Colonic mucosa (tissue), 4 donors: ENCODE measurements at regions not wholly inside any gene's neighbourhood (a gene's known extent, or its start where the extent isn't known, plus 50 kb on each side); places are given as distances from the start of the nearest gene placed in this dataset.

Experiments
- DNase-seq: peaks from one replicate; pipeline ENCODE4 v3.0.0-alpha.2; 2020
- H3K27ac ChIP-seq: fragments of 200-600 bp; one replicate; pipeline ENCODE4 v1.8.0; 2021
- H3K27me3 ChIP-seq: fragments of 200-600 bp; one replicate; pipeline ENCODE4 v1.8.0; 2021
- H3K36me3 ChIP-seq: fragments of 200-600 bp; one replicate; pipeline ENCODE4 v1.8.0; 2021
- H3K4me1 ChIP-seq: fragments of 200-600 bp; one replicate; pipeline ENCODE4 v1.8.0; 2021; ENCODE audit warnings: mild to moderate bottlenecking
- H3K4me3 ChIP-seq: fragments of 200-600 bp; one replicate; pipeline ENCODE4 v1.8.0; 2021
- H3K9ac ChIP-seq, 2 donors: one replicate each; pipeline ENCODE4 v1.7.0; 2013; ENCODE audit warnings: control low read depth in 2 of 2, low read depth in 2 of 2, low read length in 2 of 2
- H3K9me3 ChIP-seq: fragments of 200-600 bp; one replicate; pipeline ENCODE4 v1.8.0; 2021
- CTCF ChIP-seq: fragments of 200-600 bp; IDR thresholded peaks from one replicate; pipeline ENCODE4 v1.8.0; 2022; ENCODE audit warnings: antibody characterized with exemption, mild to moderate bottlenecking
- intact Hi-C: fragments of 100-400 bp; cut with DNase I; formaldehyde crosslinking; loops from one replicate; pipeline ENCODE4 v1.14.1; 2022
- donor health status: healthy.
- donor health status: DM: no; HTN: no; CAD: no.
- donor health status: DM: no; HTN: no; CAD: no.

DNA sequence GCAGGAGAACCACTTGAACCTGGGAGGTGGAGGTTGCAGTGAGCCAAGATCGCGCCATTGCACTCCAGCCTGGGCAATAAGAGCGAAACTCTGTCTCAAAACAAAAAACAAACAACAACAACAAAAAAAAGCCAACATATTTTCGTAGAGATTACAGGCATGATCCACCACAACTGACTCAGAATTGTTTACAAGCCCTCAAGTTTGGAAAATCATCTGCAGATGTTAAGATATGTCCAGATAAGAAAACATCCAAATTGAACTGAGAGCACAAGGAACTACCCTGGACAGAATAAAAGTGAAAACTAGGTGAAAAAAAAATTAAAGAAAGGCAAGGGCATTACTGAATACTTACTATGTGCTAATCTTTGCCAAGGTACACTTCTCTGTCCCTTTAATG is 89.8 kb upstream of the WLS start:
- no peak for DNase-seq
- intact Hi-C loops: loop anchor here (10.0 kb wide), 1 partner anchor 87 kb away; the partner anchor contains the start of gene WLS
- Histone ChIP-seq H3K36me3 (no peaks in the 10 kb centered on the region), H3K27me3 (no peaks in the 10 kb centered on the region), H3K27ac (no peak overlapping the region), H3K9ac (no peak overlapping the region), H3K9me3 (no peaks in the 10 kb centered on the region), H3K4me3 (no peak overlapping the region), H3K4me1 (no peaks in the 10 kb centered on the region)
- no peak for TF ChIP-seq CTCF

DNA sequence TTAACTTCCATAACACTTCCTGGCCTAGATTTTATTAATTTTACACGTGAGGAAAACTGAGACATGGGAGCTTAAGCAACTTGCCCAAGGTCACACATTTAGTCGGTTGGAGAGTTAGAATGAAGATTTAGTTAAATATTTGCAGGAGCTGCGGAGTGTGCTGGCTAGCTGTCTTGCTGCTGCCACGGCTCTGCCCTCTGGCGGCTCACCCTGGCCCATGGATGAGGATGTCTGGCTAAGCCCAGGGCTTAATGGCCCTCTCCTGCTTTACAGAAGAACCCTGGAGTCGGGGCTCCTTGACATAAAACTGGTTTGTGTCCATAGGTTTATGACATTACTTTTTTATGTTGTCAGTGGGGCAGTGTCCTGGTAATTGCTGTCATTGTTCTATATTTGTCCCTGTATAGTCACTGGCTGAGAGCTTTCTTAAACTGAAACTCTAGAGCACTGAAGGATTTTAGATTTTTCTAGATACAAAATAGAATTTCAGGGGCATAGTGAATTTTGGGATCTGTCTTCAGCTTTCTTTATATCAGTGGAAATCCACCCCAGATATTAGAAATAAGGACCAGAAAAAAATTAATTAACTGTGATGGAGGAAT is 88.9 kb upstream of the WLS start:
- peak; percentile 73 for TF ChIP-seq CTCF
- Histone ChIP-seq H3K27ac (no peak overlapping the region), H3K36me3 (no peaks in the 10 kb centered on the region), H3K4me3 (no peak overlapping the region), H3K9me3 (no peaks in the 10 kb centered on the region), H3K4me1 (no peaks in the 10 kb centered on the region), H3K9ac (no peak overlapping the region), H3K27me3 (no peaks in the 10 kb centered on the region)
- intact Hi-C loops: loop anchor here (1.0 to 10.0 kb wide), 2 partner anchors 86 to 201 kb away; partner anchors contain the start of gene WLS
- DNase-seq: peak; percentile 71

DNA sequence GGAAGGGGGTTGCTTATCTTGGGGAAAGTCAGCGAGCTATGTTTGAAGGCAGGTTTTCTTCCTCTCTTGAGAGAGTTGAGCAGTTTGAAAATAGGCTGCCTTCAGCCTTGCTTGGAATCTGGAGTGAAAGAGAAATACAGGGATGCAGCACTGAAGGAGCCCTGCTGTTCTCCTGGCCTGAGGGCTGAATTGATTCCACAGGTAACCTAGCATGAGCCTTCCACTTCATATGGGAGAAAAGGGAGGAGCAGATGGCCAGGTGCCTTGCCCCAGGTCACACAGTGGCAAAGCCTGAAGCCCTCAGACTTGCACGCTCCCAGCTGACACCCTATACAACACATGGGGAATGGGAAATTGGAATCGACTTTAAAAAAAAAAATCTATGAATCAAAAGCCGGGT is 88.0 kb upstream of the WLS start:
- DNase-seq: no peak
- Histone ChIP-seq H3K36me3 (no peaks in the 10 kb centered on the region), H3K27ac (no peak overlapping the region), H3K9me3 (no peaks in the 10 kb centered on the region), H3K27me3 (no peaks in the 10 kb centered on the region), H3K4me1 (no peaks in the 10 kb centered on the region), H3K4me3 (no peak overlapping the region), H3K9ac (no peak overlapping the region)
- intact Hi-C loops: loop anchor here (10.0 kb wide), 1 partner anchor 86 kb away; the partner anchor contains the start of gene WLS
- TF ChIP-seq CTCF: no peak

- Histone ChIP-seq H3K4me1 (no peaks in the 10 kb centered on the region), H3K9me3 (no peaks in the 10 kb centered on the region), H3K4me3 (no peak overlapping the region), H3K27me3 (no peaks in the 10 kb centered on the region), H3K9ac (no peak overlapping the region), H3K36me3 (no peaks in the 10 kb centered on the region), H3K27ac (no peak overlapping the region)
- no peak for DNase-seq
- TF ChIP-seq CTCF: no peak
- intact Hi-C loops: loop anchor here (10.0 kb wide), 1 partner anchor 85 kb away; the partner anchor contains the start of gene WLS
These were observed 87.6 kb upstream of the WLS start for GRCh38 chr1:68319907-68320306.

DNA sequence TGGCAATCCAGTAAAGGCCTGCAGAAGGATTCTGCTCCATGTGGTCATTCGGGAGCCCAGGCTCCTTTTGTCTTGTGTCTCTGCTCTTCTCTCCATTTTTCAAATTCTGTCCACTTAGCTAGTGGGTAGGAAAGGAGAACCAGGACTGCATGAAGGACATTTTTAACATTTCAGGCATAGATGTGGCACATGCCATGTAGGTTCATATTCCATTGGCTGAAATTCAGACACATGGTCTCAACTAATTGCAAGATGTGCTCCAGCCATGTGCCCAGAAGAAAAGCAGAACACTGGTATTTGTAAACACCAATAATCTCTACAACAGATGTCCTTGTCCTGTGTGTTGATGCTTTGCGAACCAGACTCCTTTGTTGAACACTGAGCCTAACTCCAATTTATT is 85.2 kb upstream of the WLS start:
- Histone ChIP-seq H3K9ac (no peak overlapping the region), H3K27me3 (no peaks in the 10 kb centered on the region)
- intact Hi-C loops: no loop called here

More for the DNA sequence above, 85.2 kb upstream of the WLS start:
- Histone ChIP-seq H3K36me3 (no peaks in the 10 kb centered on the region), H3K4me3 (no peak overlapping the region), H3K9me3 (no peaks in the 10 kb centered on the region), H3K4me1 (no peaks in the 10 kb centered on the region), H3K27ac (no peak overlapping the region)
- no peak for TF ChIP-seq CTCF
- DNase-seq: no peak
